SK-N-SH treated with all-trans-retinoic acid at 6 μM for 48 hours (cell line): ENCODE measurements at regions not wholly inside any gene's neighbourhood (a gene's known extent, or its start where the extent isn't known, plus 50 kb on each side); places are given as distances from the start of the nearest gene placed in this dataset.

Experiments used
- CREB5 ChIP-seq: fragments of 250-450 bp; sonication (Bioruptor Pico); IDR thresholded peaks from 2 replicates; pipeline ENCODE4 v1.5.1; 2020; ENCODE audit warnings: low read depth, mild to moderate bottlenecking, moderate library complexity
- OSR1 ChIP-seq: fragments of 250-450 bp; sonication (Bioruptor Pico); IDR thresholded peaks from 2 replicates; pipeline ENCODE4 v1.8.0; 2022; ENCODE audit warnings: moderate library complexity, mild to moderate bottlenecking, inconsistent platforms
- PPARA ChIP-seq: fragments of 250-450 bp; sonication (Bioruptor Pico); IDR thresholded peaks from 2 replicates; pipeline ENCODE4 v1.5.0; 2020; ENCODE audit warnings: mild to moderate bottlenecking, borderline replicate concordance
- RARB ChIP-seq: fragments of 250-450 bp; sonication (Bioruptor Pico); IDR thresholded peaks from 2 replicates; pipeline ENCODE4 v1.8.0; 2021; ENCODE audit warnings: mild to moderate bottlenecking, moderate library complexity
- ZFP3 ChIP-seq: fragments of 250-450 bp; sonication (Bioruptor Pico); IDR thresholded peaks from 2 replicates; pipeline ENCODE4 v1.5.0; 2020; ENCODE audit warnings: mild to moderate bottlenecking, moderate library complexity
- TF ChIP-seq, protein P1 (sequence below): fragments of 250-450 bp; sonication (Bioruptor Pico); IDR thresholded peaks from 2 replicates; pipeline ENCODE4 v1.8.0; 2020; ENCODE audit warnings: mild to moderate bottlenecking, moderate library complexity, borderline replicate concordance
- TF ChIP-seq, protein P2 (sequence below): fragments of 250-450 bp; sonication (Bioruptor Pico); IDR thresholded peaks from 2 replicates; pipeline ENCODE4 v1.5.0; 2020; ENCODE audit warnings: mild to moderate bottlenecking, moderate library complexity

GRCh38 chr5:6041977-6042550 is 336.3 kb downstream of the MED10 start:
- TF ChIP-seq OSR1 (CRISPR knock-in tag) (no peak), PPARA (CRISPR knock-in tag) (no peak), RARB (CRISPR knock-in tag) (no peak), ZFP3 (no peak), CREB5 (CRISPR knock-in tag) (no peak)
- TF ChIP-seq, protein P1, sequence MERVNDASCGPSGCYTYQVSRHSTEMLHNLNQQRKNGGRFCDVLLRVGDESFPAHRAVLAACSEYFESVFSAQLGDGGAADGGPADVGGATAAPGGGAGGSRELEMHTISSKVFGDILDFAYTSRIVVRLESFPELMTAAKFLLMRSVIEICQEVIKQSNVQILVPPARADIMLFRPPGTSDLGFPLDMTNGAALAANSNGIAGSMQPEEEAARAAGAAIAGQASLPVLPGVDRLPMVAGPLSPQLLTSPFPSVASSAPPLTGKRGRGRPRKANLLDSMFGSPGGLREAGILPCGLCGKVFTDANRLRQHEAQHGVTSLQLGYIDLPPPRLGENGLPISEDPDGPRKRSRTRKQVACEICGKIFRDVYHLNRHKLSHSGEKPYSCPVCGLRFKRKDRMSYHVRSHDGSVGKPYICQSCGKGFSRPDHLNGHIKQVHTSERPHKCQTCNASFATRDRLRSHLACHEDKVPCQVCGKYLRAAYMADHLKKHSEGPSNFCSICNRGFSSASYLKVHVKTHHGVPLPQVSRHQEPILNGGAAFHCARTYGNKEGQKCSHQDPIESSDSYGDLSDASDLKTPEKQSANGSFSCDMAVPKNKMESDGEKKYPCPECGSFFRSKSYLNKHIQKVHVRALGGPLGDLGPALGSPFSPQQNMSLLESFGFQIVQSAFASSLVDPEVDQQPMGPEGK (CRISPR knock-in tag) = no peak
- TF ChIP-seq, protein P2, sequence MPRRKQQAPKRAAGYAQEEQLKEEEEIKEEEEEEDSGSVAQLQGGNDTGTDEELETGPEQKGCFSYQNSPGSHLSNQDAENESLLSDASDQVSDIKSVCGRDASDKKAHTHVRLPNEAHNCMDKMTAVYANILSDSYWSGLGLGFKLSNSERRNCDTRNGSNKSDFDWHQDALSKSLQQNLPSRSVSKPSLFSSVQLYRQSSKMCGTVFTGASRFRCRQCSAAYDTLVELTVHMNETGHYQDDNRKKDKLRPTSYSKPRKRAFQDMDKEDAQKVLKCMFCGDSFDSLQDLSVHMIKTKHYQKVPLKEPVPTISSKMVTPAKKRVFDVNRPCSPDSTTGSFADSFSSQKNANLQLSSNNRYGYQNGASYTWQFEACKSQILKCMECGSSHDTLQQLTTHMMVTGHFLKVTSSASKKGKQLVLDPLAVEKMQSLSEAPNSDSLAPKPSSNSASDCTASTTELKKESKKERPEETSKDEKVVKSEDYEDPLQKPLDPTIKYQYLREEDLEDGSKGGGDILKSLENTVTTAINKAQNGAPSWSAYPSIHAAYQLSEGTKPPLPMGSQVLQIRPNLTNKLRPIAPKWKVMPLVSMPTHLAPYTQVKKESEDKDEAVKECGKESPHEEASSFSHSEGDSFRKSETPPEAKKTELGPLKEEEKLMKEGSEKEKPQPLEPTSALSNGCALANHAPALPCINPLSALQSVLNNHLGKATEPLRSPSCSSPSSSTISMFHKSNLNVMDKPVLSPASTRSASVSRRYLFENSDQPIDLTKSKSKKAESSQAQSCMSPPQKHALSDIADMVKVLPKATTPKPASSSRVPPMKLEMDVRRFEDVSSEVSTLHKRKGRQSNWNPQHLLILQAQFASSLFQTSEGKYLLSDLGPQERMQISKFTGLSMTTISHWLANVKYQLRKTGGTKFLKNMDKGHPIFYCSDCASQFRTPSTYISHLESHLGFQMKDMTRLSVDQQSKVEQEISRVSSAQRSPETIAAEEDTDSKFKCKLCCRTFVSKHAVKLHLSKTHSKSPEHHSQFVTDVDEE (CRISPR knock-in tag) = no peak
